ENCODE measurements at regions not wholly inside any gene's neighbourhood (a gene's known extent, or its start where the extent isn't known, plus 50 kb on each side); places are given as distances from the start of the nearest gene placed in this dataset.

- no peaks in the 10 kb centered on the region for H3K36me3 Mint-ChIP-seq
- peaks cover 4% of the 10 kb centered on the region for H3K27me3 Mint-ChIP-seq
- H3K4me3 Mint-ChIP-seq: no peak overlapping the region
- H3K4me1 Mint-ChIP-seq (ENCODE audit: low read depth): no peaks in the 10 kb centered on the region
- H3K9me3 Mint-ChIP-seq (ENCODE audit: low read depth): no peaks in the 10 kb centered on the region
- no peak overlapping the region for H3K27ac Mint-ChIP-seq
These were observed 536.0 kb upstream of the C16orf82 start for GRCh38 chr16:26530584-26531289.

GRCh38 chr16:26531290-26531730, 535.4 kb upstream of the C16orf82 start:
- Mint-ChIP-seq H3K4me3 (no peak overlapping the region), H3K27ac (no peak overlapping the region), H3K9me3 (ENCODE audit: low read depth) (no peaks in the 10 kb centered on the region)

GRCh38 chr16:26532456-26532855, 534.3 kb upstream of the C16orf82 start:
- H3K9me3 Mint-ChIP-seq (ENCODE audit: low read depth): no peaks in the 10 kb centered on the region
- H3K27me3 Mint-ChIP-seq: peaks cover 1% of the 10 kb centered on the region
- H3K36me3 Mint-ChIP-seq: no peaks in the 10 kb centered on the region
- H3K4me3 Mint-ChIP-seq: no peak overlapping the region
- no peak overlapping the region for H3K27ac Mint-ChIP-seq
- H3K4me1 Mint-ChIP-seq (ENCODE audit: low read depth): no peaks in the 10 kb centered on the region

More at GRCh38 chr16:26531290-26531730, 535.4 kb upstream of the C16orf82 start:
- peaks cover 2% of the 10 kb centered on the region for H3K27me3 Mint-ChIP-seq
- no peaks in the 10 kb centered on the region for H3K4me1 Mint-ChIP-seq (ENCODE audit: low read depth)
- H3K36me3 Mint-ChIP-seq: no peaks in the 10 kb centered on the region

- no peaks in the 10 kb centered on the region for H3K9me3 Mint-ChIP-seq (ENCODE audit: low read depth)
- H3K27me3 Mint-ChIP-seq: peaks cover 13% of the 10 kb centered on the region
- H3K4me1 Mint-ChIP-seq (ENCODE audit: low read depth): no peaks in the 10 kb centered on the region
- H3K4me3 Mint-ChIP-seq: no peak overlapping the region
- H3K27ac Mint-ChIP-seq: no peak overlapping the region
- no peaks in the 10 kb centered on the region for H3K36me3 Mint-ChIP-seq
These were observed 524.5 kb upstream of the C16orf82 start for GRCh38 chr16:26542198-26542597.

GRCh38 chr16:26546573-26546972, 520.2 kb upstream of the C16orf82 start:
- Mint-ChIP-seq H3K4me1 (ENCODE audit: low read depth) (no peaks in the 10 kb centered on the region), H3K4me3 (no peak overlapping the region), H3K27me3 (no peaks in the 10 kb centered on the region), H3K36me3 (no peaks in the 10 kb centered on the region), H3K9me3 (ENCODE audit: low read depth) (no peaks in the 10 kb centered on the region), H3K27ac (no peak overlapping the region)

- Mint-ChIP-seq H3K9me3 (ENCODE audit: low read depth) (no peaks in the 10 kb centered on the region), H3K4me1 (ENCODE audit: low read depth) (no peaks in the 10 kb centered on the region), H3K4me3 (no peak overlapping the region), H3K27ac (no peak overlapping the region), H3K27me3 (peaks cover 4% of the 10 kb centered on the region), H3K36me3 (no peaks in the 10 kb centered on the region)
These were observed 519.0 kb upstream of the C16orf82 start for GRCh38 chr16:26547681-26548080.

- Mint-ChIP-seq H3K27ac (no peak overlapping the region), H3K4me1 (ENCODE audit: low read depth) (no peaks in the 10 kb centered on the region), H3K4me3 (no peak overlapping the region), H3K36me3 (no peaks in the 10 kb centered on the region), H3K27me3 (peaks cover 8% of the 10 kb centered on the region), H3K9me3 (ENCODE audit: low read depth) (no peaks in the 10 kb centered on the region)
These were observed 516.6 kb upstream of the C16orf82 start for GRCh38 chr16:26550111-26550610.

- Mint-ChIP-seq H3K27ac (no peak overlapping the region), H3K4me1 (ENCODE audit: low read depth) (no peaks in the 10 kb centered on the region), H3K4me3 (no peak overlapping the region), H3K9me3 (ENCODE audit: low read depth) (no peaks in the 10 kb centered on the region), H3K36me3 (no peaks in the 10 kb centered on the region), H3K27me3 (peaks cover 12% of the 10 kb centered on the region)
These were observed 512.7 kb upstream of the C16orf82 start for GRCh38 chr16:26554030-26554429.

GRCh38 chr16:26561303-26561702, 505.4 kb upstream of the C16orf82 start:
- Mint-ChIP-seq H3K4me1 (ENCODE audit: low read depth) (no peaks in the 10 kb centered on the region), H3K27ac (no peak overlapping the region), H3K4me3 (no peak overlapping the region), H3K27me3 (peaks cover 16% of the 10 kb centered on the region), H3K36me3 (no peaks in the 10 kb centered on the region), H3K9me3 (ENCODE audit: low read depth) (no peaks in the 10 kb centered on the region)

GRCh38 chr16:26563018-26563417, 503.7 kb upstream of the C16orf82 start:
- no peaks in the 10 kb centered on the region for H3K9me3 Mint-ChIP-seq (ENCODE audit: low read depth)
- no peak overlapping the region for H3K27ac Mint-ChIP-seq
- H3K27me3 Mint-ChIP-seq: peaks cover 18% of the 10 kb centered on the region
- no peaks in the 10 kb centered on the region for H3K4me1 Mint-ChIP-seq (ENCODE audit: low read depth)
- H3K4me3 Mint-ChIP-seq: no peak overlapping the region
- no peaks in the 10 kb centered on the region for H3K36me3 Mint-ChIP-seq

- Mint-ChIP-seq H3K27me3 (peaks cover 10% of the 10 kb centered on the region), H3K4me3 (no peak overlapping the region), H3K36me3 (no peaks in the 10 kb centered on the region), H3K27ac (no peak overlapping the region), H3K4me1 (ENCODE audit: low read depth) (no peaks in the 10 kb centered on the region), H3K9me3 (ENCODE audit: low read depth) (no peaks in the 10 kb centered on the region)
These were observed 499.4 kb upstream of the C16orf82 start for GRCh38 chr16:26567356-26567755.

- Mint-ChIP-seq H3K4me1 (ENCODE audit: low read depth) (no peaks in the 10 kb centered on the region), H3K27ac (no peak overlapping the region), H3K27me3 (peaks cover 6% of the 10 kb centered on the region), H3K36me3 (no peaks in the 10 kb centered on the region), H3K4me3 (no peak overlapping the region), H3K9me3 (ENCODE audit: low read depth) (no peaks in the 10 kb centered on the region)
These were observed 496.9 kb upstream of the C16orf82 start for GRCh38 chr16:26569793-26570192.

- peaks cover 3% of the 10 kb centered on the region for H3K9me3 Mint-ChIP-seq (ENCODE audit: low read depth)
- H3K27me3 Mint-ChIP-seq: peaks cover 7% of the 10 kb centered on the region
- H3K36me3 Mint-ChIP-seq: no peaks in the 10 kb centered on the region
- no peak overlapping the region for H3K4me3 Mint-ChIP-seq
- no peak overlapping the region for H3K27ac Mint-ChIP-seq
- H3K4me1 Mint-ChIP-seq (ENCODE audit: low read depth): no peaks in the 10 kb centered on the region
These were observed 488.0 kb upstream of the C16orf82 start for GRCh38 chr16:26578748-26579147.

- H3K9me3 Mint-ChIP-seq (ENCODE audit: low read depth): peaks cover 3% of the 10 kb centered on the region
- peaks cover 11% of the 10 kb centered on the region for H3K27me3 Mint-ChIP-seq
- peaks cover 2% of the 10 kb centered on the region for H3K36me3 Mint-ChIP-seq
- no peak overlapping the region for H3K4me3 Mint-ChIP-seq
- no peak overlapping the region for H3K27ac Mint-ChIP-seq
- no peaks in the 10 kb centered on the region for H3K4me1 Mint-ChIP-seq (ENCODE audit: low read depth)
These were observed 482.9 kb upstream of the C16orf82 start for GRCh38 chr16:26583803-26584202.

- Mint-ChIP-seq H3K4me1 (ENCODE audit: low read depth) (peaks cover 28% of the 10 kb centered on the region), H3K4me3 (no peak overlapping the region), H3K36me3 (no peaks in the 10 kb centered on the region), H3K27ac (peak overlapping the region; percentile 68), H3K9me3 (ENCODE audit: low read depth) (no peaks in the 10 kb centered on the region), H3K27me3 (peaks cover 1% of the 10 kb centered on the region)
These were observed 473.0 kb upstream of the C16orf82 start for GRCh38 chr16:26593700-26594099.

GRCh38 chr16:26594666-26595065, 472.1 kb upstream of the C16orf82 start:
- Mint-ChIP-seq H3K9me3 (ENCODE audit: low read depth) (no peaks in the 10 kb centered on the region), H3K4me1 (ENCODE audit: low read depth) (peaks cover 37% of the 10 kb centered on the region), H3K27me3 (peaks cover 1% of the 10 kb centered on the region), H3K4me3 (no peak overlapping the region), H3K27ac (no peak overlapping the region), H3K36me3 (no peaks in the 10 kb centered on the region)

Measured in activated naive CD8-positive, alpha-beta T cell (primary cell).